GM12878 (cell line): ENCODE measurements at regions not wholly inside any gene's neighbourhood (a gene's known extent, or its start where the extent isn't known, plus 50 kb on each side); places are given as distances from the start of the nearest gene placed in this dataset.

Experiments used
- ATAC-seq: fragments of 200-7000 bp; cut with Tn5 transposase; 3 replicates; pipeline ENCODE4 v1.9.1; 2020; ENCODE audit warnings: mild to moderate bottlenecking, moderate library complexity
- BruUV-seq: library from RNA; stranded (reverse); fragments of 400-500 nt; replicated peaks from 2 replicates; lab custom pipeline; 2021; lab: Mats Ljungman, UMichigan
- CTCF ChIA-PET: fragments of 300-600 bp; sonication (Branson Sonifier 250); formaldehyde crosslinking; extraction: SDS; loops from one replicate; lab custom pipeline; 2021; ENCODE audit warnings: inconsistent platforms; lab: Yijun Ruan, JAX
- POLR2A ChIA-PET: fragments of 350-600 bp; formaldehyde crosslinking; extraction: SDS; loops from one replicate; lab custom pipeline; 2021; ENCODE audit warnings: inconsistent platforms; lab: Charles Lee
- RAD21 ChIA-PET: fragments of 300-600 bp; sonication (Branson Sonifier 250); formaldehyde crosslinking; loops from one replicate; lab custom pipeline; 2023; ENCODE audit warnings: antibody characterized with exemption; ENCODE audit not compliant: unreplicated experiment; lab: Charles Lee
- SMC1A ChIA-PET: fragments of 300-600 bp; sonication (Branson Sonifier 250); formaldehyde crosslinking; loops from one replicate; lab custom pipeline; 2023; ENCODE audit not compliant: unreplicated experiment, uncharacterized antibody; lab: Charles Lee
- DNase-seq: peaks from one replicate; pipeline ENCODE4 v3.0.0-alpha.2; 2011; ENCODE audit warnings: low read depth, low spot score
- FAIRE-seq: peaks from 3 replicates; lab custom pipeline; 2011; peaks lifted over from hg19 to GRCh38; lab: Jason Lieb, UNC
- H2AFZ ChIP-seq: 2 replicates; pipeline ENCODE4 v1.6.0; 2011; ENCODE audit warnings: low read depth, low read length, control low read depth; ENCODE audit not compliant: control insufficient read depth
- H3K27ac ChIP-seq: 2 replicates; pipeline ENCODE4 v1.5.1; 2011; ENCODE audit warnings: control low read depth; ENCODE audit not compliant: control insufficient read depth, insufficient read depth
- H3K27me3 ChIP-seq, 2 experiments: replicated peaks in 1 of 2; 2 replicates each; pipeline versions ENCODE4 v1.6.0 to v1.6.1; 2011; ENCODE audit warnings: low read length in 1 of 2; ENCODE audit not compliant: control insufficient read depth in 2 of 2, insufficient read depth in 2 of 2
- H3K36me3 ChIP-seq, 2 experiments: 2 replicates each; pipeline ENCODE4 v1.5.1; 2011; ENCODE audit warnings: low read length in 1 of 2; ENCODE audit not compliant: control insufficient read depth in 2 of 2, insufficient read depth in 2 of 2
- H3K4me1 ChIP-seq: 2 replicates; pipeline ENCODE4 v1.6.1; 2011; ENCODE audit warnings: mild to moderate bottlenecking, low read length, moderate library complexity, mixed read lengths; ENCODE audit not compliant: control insufficient read depth, insufficient read depth
- H3K4me2 ChIP-seq: 2 replicates; pipeline ENCODE4 v1.6.0; 2011; ENCODE audit warnings: control low read depth; ENCODE audit not compliant: control insufficient read depth, insufficient read depth
- H3K4me3 ChIP-seq: fragments of 200-600 bp; sonication (generic); 2 replicates; pipeline ENCODE4 v1.5.1; 2016
- H3K79me2 ChIP-seq: 2 replicates; pipeline ENCODE4 v1.6.0; 2011; ENCODE audit warnings: low read length; ENCODE audit not compliant: control insufficient read depth, insufficient read depth
- H3K9ac ChIP-seq: 2 replicates; pipeline ENCODE4 v1.8.0; 2011; ENCODE audit warnings: low read length, control low read depth, mixed read lengths; ENCODE audit not compliant: control insufficient read depth, insufficient read depth
- H3K9me3 ChIP-seq: replicated peaks from 3 replicates; pipeline ENCODE4 v1.5.1; 2011; ENCODE audit warnings: mild to moderate bottlenecking, low read length; ENCODE audit not compliant: control insufficient read depth, insufficient read depth
- H4K20me1 ChIP-seq: 2 replicates; pipeline ENCODE4 v1.6.0; 2011; ENCODE audit not compliant: control insufficient read depth, insufficient read depth
- BHLHE40 ChIP-seq, 2 experiments: fragments of 450-650 bp in 1 of 2; IDR thresholded peaks; 2 replicates each; pipeline ENCODE4 v1.6.1; 2011 to 2017; ENCODE audit warnings: low read depth in 2 of 2, borderline replicate concordance in 1 of 2, improper control_type of control experiment in 1 of 2, low read length in 1 of 2, mild to moderate bottlenecking in 1 of 2
- CREB1 ChIP-seq: IDR thresholded peaks from 2 replicates; pipeline ENCODE4 v1.6.1; 2012; ENCODE audit warnings: low read depth, mild to moderate bottlenecking, inconsistent platforms
- GATAD2B ChIP-seq: fragments of 450-650 bp; conservative IDR thresholded peaks from 2 replicates; pipeline ENCODE4 v1.6.1; 2017; ENCODE audit warnings: low read depth, mild to moderate bottlenecking, moderate library complexity
- IKZF2 ChIP-seq, 2 experiments: fragments of 450-650 bp; IDR thresholded peaks; 2 replicates each; pipeline ENCODE4 v1.6.1; 2017; ENCODE audit warnings: mild to moderate bottlenecking in 2 of 2, moderate library complexity in 2 of 2
- KLF5 ChIP-seq: fragments of 450-650 bp; IDR thresholded peaks from 2 replicates; pipeline ENCODE4 v1.6.1; 2014; ENCODE audit warnings: mild to moderate bottlenecking; ENCODE audit not compliant: partially characterized antibody
- MYB ChIP-seq: fragments of 150-350 bp; IDR thresholded peaks from 2 replicates; pipeline ENCODE4 v1.6.1; 2014; ENCODE audit warnings: mild to moderate bottlenecking, low read depth, low read length, borderline replicate concordance
- NFXL1 ChIP-seq: fragments of 450-650 bp; IDR thresholded peaks from 2 replicates; pipeline ENCODE4 v1.6.1; 2017; ENCODE audit warnings: antibody characterized with exemption, mild to moderate bottlenecking, borderline replicate concordance
- NR2C2 ChIP-seq: IDR thresholded peaks from 2 replicates; pipeline ENCODE4 v1.6.1; 2011; ENCODE audit warnings: borderline replicate concordance, low read depth; ENCODE audit not compliant: control insufficient read depth, insufficient read length
- PAX5 ChIP-seq: IDR thresholded peaks from 2 replicates; pipeline ENCODE4 v1.6.1; 2011; ENCODE audit warnings: low read depth, low read length, borderline replicate concordance
- RELA ChIP-seq: fragments of 450-650 bp; IDR thresholded peaks from 2 replicates; pipeline ENCODE4 v1.8.0; 2014; ENCODE audit warnings: borderline replicate concordance; ENCODE audit not compliant: partially characterized antibody
- SIN3A ChIP-seq: IDR thresholded peaks from 2 replicates; pipeline ENCODE4 v1.6.1; 2012; ENCODE audit warnings: low read depth, low read length, improper control_type of control experiment
- SMARCA5 ChIP-seq: fragments of 450-650 bp; IDR thresholded peaks from 2 replicates; pipeline ENCODE4 v1.6.1; 2017; ENCODE audit warnings: mild to moderate bottlenecking
- TCF3 ChIP-seq: IDR thresholded peaks from 2 replicates; pipeline ENCODE4 v1.6.1; 2012; ENCODE audit warnings: low read depth, mild to moderate bottlenecking, low read length, borderline replicate concordance; ENCODE audit not compliant: insufficient read depth
- WGBS: methylation state at CpG from one replicate; pipeline ENCODE4 v1.1.6; 2016; ENCODE audit warnings: low lambda C conversion rate; ENCODE audit not compliant: insufficient replicate concordance, insufficient coverage; ENCODE audit errors: missing lambda C conversion rate; 5-methylcytosine and 5-hydroxymethylcytosine counted together
- in situ Hi-C: fragments of 300-500 bp; cut with MboI; formaldehyde crosslinking; loops from 9 replicates; pipeline ENCODE4 v1.14.3; 2018; ENCODE audit warnings: mixed read lengths
- intact Hi-C: fragments of 100-400 bp; cut with micrococcal nuclease; formaldehyde crosslinking; loops from one replicate; pipeline ENCODE4 v1.14.2; 2022; ENCODE audit not compliant: unreplicated experiment
- TF ChIP-seq, protein P1 (sequence below): IDR thresholded peaks from 2 replicates; pipeline ENCODE4 v1.6.1; 2011; ENCODE audit warnings: low read depth, low read length, improper control_type of control experiment, borderline replicate concordance

DNA sequence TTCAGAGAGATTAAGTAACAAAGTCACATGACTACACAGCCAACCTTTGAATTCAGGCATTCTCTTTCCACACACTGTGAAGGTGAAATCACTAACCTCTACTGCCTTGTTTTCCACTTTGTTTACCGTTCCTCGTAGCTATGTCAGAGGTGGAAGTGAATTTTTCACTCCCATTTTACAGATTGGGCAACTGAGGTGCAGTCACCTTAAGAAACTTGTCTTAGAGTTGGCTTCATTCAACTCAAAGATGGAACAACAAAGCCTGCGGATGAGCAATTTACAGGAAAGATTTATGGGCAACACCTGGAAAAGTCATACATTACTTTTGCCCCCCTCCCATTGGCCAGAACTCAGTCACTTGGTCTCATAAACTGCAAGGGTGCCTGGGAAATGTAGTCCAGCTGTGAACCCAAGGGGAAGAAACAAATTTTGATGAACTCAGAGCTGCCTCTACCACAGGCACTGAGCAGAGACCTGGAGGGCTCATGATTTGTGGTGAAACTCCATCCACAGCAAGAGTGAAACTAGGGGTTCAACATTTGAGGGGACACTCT, 784.6 kb upstream of the EEF2KMT start:
- DNase-seq (no peak), FAIRE-seq (no peak)
- RAD21 ChIA-PET = no interaction called here

DNA sequence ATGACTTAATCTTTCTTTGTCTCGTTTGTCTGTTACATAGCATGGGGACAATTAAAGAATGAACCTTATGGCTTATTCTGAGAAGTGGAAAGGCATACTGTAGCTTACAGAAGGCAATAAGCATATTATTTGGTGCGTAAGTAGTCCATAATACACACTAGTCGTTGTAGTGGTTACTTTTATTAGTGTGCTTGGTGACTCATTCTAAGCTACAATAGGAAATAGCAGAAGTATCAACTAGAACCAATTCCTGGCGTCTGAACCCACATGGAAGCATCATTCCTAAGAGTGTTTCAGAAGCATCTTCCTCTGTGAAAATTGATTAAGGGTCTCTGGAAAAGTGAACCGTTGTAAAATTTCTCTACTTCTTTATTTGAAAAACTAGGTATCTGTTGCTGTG, 777.8 kb upstream of the EEF2KMT start:
- ATAC-seq (no peak), DNase-seq (no peak), FAIRE-seq (no peak)
- Histone ChIP-seq H3K27ac (no peak overlapping the region), H3K79me2 (no peaks in the 10 kb centered on the region), H3K4me3 (no peak overlapping the region), H3K9me3 (no peaks in the 10 kb centered on the region), H3K4me2 (no peak overlapping the region), H2AFZ (no peak overlapping the region), H3K27me3 (no peaks in the 10 kb centered on the region), H3K4me1 (no peaks in the 10 kb centered on the region), H4K20me1 (no peaks in the 10 kb centered on the region), H3K36me3 (no peaks in the 10 kb centered on the region), H3K9ac (no peak overlapping the region)
- intact Hi-C loops (no loop called here), in situ Hi-C loops (no loop called here)
- BruUV-seq = no TSS peak
- RAD21 ChIA-PET = no interaction called here
- CTCF ChIA-PET = no interaction called here
- SMC1A ChIA-PET = no interaction called here
- no peak for TF ChIP-seq PAX5
- TF ChIP-seq, protein P1, sequence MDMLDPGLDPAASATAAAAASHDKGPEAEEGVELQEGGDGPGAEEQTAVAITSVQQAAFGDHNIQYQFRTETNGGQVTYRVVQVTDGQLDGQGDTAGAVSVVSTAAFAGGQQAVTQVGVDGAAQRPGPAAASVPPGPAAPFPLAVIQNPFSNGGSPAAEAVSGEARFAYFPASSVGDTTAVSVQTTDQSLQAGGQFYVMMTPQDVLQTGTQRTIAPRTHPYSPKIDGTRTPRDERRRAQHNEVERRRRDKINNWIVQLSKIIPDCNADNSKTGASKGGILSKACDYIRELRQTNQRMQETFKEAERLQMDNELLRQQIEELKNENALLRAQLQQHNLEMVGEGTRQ = no peak
- TF ChIP-seq MYB = no peak
- TF ChIP-seq IKZF2 (IDR thresholded peaks at IDR 0.05) = no peak
- TF ChIP-seq SIN3A = no peak
- no peak for TF ChIP-seq NR2C2
- no peak for TF ChIP-seq TCF3
- TF ChIP-seq SMARCA5 = no peak
- TF ChIP-seq CREB1 = no peak
- WGBS = 12% methylated on average over 5 of the region's 5 CpGs
- POLR2A ChIA-PET = no interaction called here

More for the DNA sequence above, 784.6 kb upstream of the EEF2KMT start:
- Histone ChIP-seq H3K9me3 (no peaks in the 10 kb centered on the region), H3K9ac (no peak overlapping the region), H4K20me1 (no peaks in the 10 kb centered on the region), H3K4me1 (no peaks in the 10 kb centered on the region), H3K27me3 (no peaks in the 10 kb centered on the region), H3K36me3 (no peaks in the 10 kb centered on the region), H3K4me3 (no peak overlapping the region), H3K79me2 (no peaks in the 10 kb centered on the region), H3K27ac (no peak overlapping the region), H2AFZ (no peak overlapping the region), H3K4me2 (no peak overlapping the region)
- TF ChIP-seq NFXL1 (no peak), KLF5 (no peak), RELA (no peak), BHLHE40 (IDR thresholded peaks at IDR 0.05; ENCODE audit: borderline replicate concordance in 1 of 2, low read depth in 2 of 2, low read length in 1 of 2) (no peak), GATAD2B (no peak)
- in situ Hi-C loops = no loop called here
- POLR2A ChIA-PET = no interaction called here
- CTCF ChIA-PET = no interaction called here
- no TSS peak for BruUV-seq
- WGBS = 17% methylated on average over 3 of the region's 3 CpGs
- no peak for ATAC-seq
- intact Hi-C loops = no loop called here
- SMC1A ChIA-PET = no interaction called here
